CD4-positive, alpha-beta T cell (primary cell): ENCODE measurements at regions not wholly inside any gene's neighbourhood (a gene's known extent, or its start where the extent isn't known, plus 50 kb on each side); places are given as distances from the start of the nearest gene placed in this dataset.

Experiments
- ATAC-seq: fragments of 200-7000 bp; cut with Tn5 transposase; one replicate; pipeline ENCODE4 v1.10.0; 2022; ENCODE audit warnings: mild to moderate bottlenecking; ENCODE audit not compliant: poor library complexity
- CTCF ChIA-PET: fragments of 350-600 bp; sonication (Branson Sonifier 250); formaldehyde crosslinking; loops from one replicate; lab custom pipeline; 2021; ENCODE audit warnings: antibody characterized with exemption, inconsistent platforms; lab: Charles Lee
- POLR2A ChIA-PET: fragments of 350-600 bp; sonication (Branson Sonifier 250); formaldehyde crosslinking; loops from one replicate; lab custom pipeline; 2021; ENCODE audit warnings: antibody characterized with exemption, inconsistent platforms; lab: Charles Lee
- DNase-seq, 14 experiments: peaks; one replicate each; pipeline ENCODE4 v3.0.0-alpha.2; 2013 to 2020; ENCODE audit warnings: mixed read lengths in 2 of 14
- H3K27ac ChIP-seq, 2 donors: one replicate each; pipeline versions ENCODE4 v1.5.1 to v1.7.0; 2013; ENCODE audit warnings: low read length in 2 of 2, low read depth in 1 of 2, mild to moderate bottlenecking in 1 of 2
- H3K27me3 ChIP-seq, 2 experiments: 1 replicate in 1 of 2; 2 replicates in 1 of 2; pipeline versions ENCODE4 v1.6.1 to v1.7.0; 2013; ENCODE audit warnings: low read length in 2 of 2, control low read depth in 1 of 2, mild to moderate bottlenecking in 1 of 2, moderate library complexity in 1 of 2; ENCODE audit not compliant: insufficient read depth in 2 of 2, control insufficient read depth in 1 of 2
- H3K36me3 ChIP-seq: one replicate; pipeline ENCODE4 v1.6.1; 2013; ENCODE audit warnings: low read length, control low read depth; ENCODE audit not compliant: insufficient read depth
- H3K4me1 ChIP-seq: one replicate; pipeline ENCODE4 v1.6.1; 2013; ENCODE audit warnings: low read length, control low read depth; ENCODE audit not compliant: insufficient read depth
- H3K4me3 ChIP-seq: one replicate; pipeline ENCODE4 v1.5.1; 2013; ENCODE audit warnings: mild to moderate bottlenecking, low read length, moderate library complexity
- H3K9me3 ChIP-seq, 2 experiments: 1 replicate in 1 of 2; 2 replicates in 1 of 2; pipeline versions ENCODE4 v1.6.1 to v1.7.0; 2013; ENCODE audit warnings: low read length in 2 of 2, mild to moderate bottlenecking in 2 of 2, control low read depth in 1 of 2, moderate library complexity in 1 of 2; ENCODE audit not compliant: control insufficient read depth in 1 of 2, insufficient read depth in 1 of 2
- H3K27ac Mint-ChIP-seq: one replicate; pipeline ENCODE4 v1.8.0; 2020; ENCODE audit warnings: mixed read lengths
- H3K27me3 Mint-ChIP-seq: one replicate; pipeline ENCODE4 v1.8.0; 2021; ENCODE audit warnings: mixed read lengths
- H3K36me3 Mint-ChIP-seq: one replicate; pipeline ENCODE4 v1.8.0; 2021; ENCODE audit warnings: low read depth, mixed read lengths
- H3K4me1 Mint-ChIP-seq: one replicate; pipeline ENCODE4 v1.8.0; 2021; ENCODE audit warnings: low read depth, mixed read lengths
- H3K4me3 Mint-ChIP-seq: one replicate; pipeline ENCODE4 v1.8.0; 2020; ENCODE audit warnings: mild to moderate bottlenecking, mixed read lengths
- H3K9me3 Mint-ChIP-seq: one replicate; pipeline ENCODE4 v1.8.0; 2020; ENCODE audit warnings: mixed read lengths
- CTCF ChIP-seq: fragments of 200-600 bp; IDR thresholded peaks from one replicate; pipeline ENCODE4 v1.8.0; 2022; ENCODE audit warnings: antibody characterized with exemption, mild to moderate bottlenecking
- intact Hi-C, 2 experiments: fragments of 100-400 bp; cut with DNase I in 1 of 2; cut with micrococcal nuclease in 1 of 2; formaldehyde crosslinking; loops; one replicate each; pipeline versions ENCODE4 v1.15.1 to v1.9.0; 2023 to 2025; cut with DNase I, micrococcal nuclease

GRCh38 chr2:14385043-14385442 is 247.5 kb upstream of the LRATD1 start:
- DNase-seq = no peak
- Histone ChIP-seq H3K36me3 (no peaks in the 10 kb centered on the region), H3K4me1 (no peaks in the 10 kb centered on the region), H3K27ac (no peak overlapping the region), H3K9me3 (no peaks in the 10 kb centered on the region), H3K27me3 (no peaks in the 10 kb centered on the region), H3K4me3 (no peak overlapping the region)
- H3K9me3 Mint-ChIP-seq = peaks cover 3% of the 10 kb centered on the region
- no peak overlapping the region for H3K4me3 Mint-ChIP-seq
- ChIA-PET CTCF (no interaction called here), POLR2A (no interaction called here)
- intact Hi-C loops = no loop called here
- no peak for TF ChIP-seq CTCF
- H3K27ac Mint-ChIP-seq = no peak overlapping the region
- ATAC-seq = no peak
- H3K36me3 Mint-ChIP-seq = no peaks in the 10 kb centered on the region
- no peaks in the 10 kb centered on the region for H3K4me1 Mint-ChIP-seq
- H3K27me3 Mint-ChIP-seq = no peaks in the 10 kb centered on the region

GRCh38 chr2:14387332-14387731 is 245.2 kb upstream of the LRATD1 start:
- intact Hi-C loops = no loop called here
- Histone ChIP-seq H3K36me3 (no peaks in the 10 kb centered on the region), H3K9me3 (no peaks in the 10 kb centered on the region), H3K4me3 (no peak overlapping the region), H3K27me3 (no peaks in the 10 kb centered on the region), H3K4me1 (no peaks in the 10 kb centered on the region), H3K27ac (no peak overlapping the region)
- no peaks in the 10 kb centered on the region for H3K36me3 Mint-ChIP-seq
- H3K9me3 Mint-ChIP-seq = peaks cover 3% of the 10 kb centered on the region
- H3K27me3 Mint-ChIP-seq = no peaks in the 10 kb centered on the region
- H3K4me1 Mint-ChIP-seq = no peaks in the 10 kb centered on the region
- no peak overlapping the region for H3K27ac Mint-ChIP-seq
- DNase-seq (no peak), ATAC-seq (no peak)
- CTCF ChIA-PET = no interaction called here
- POLR2A ChIA-PET = no interaction called here
- H3K4me3 Mint-ChIP-seq = no peak overlapping the region
- TF ChIP-seq CTCF = no peak

- ATAC-seq = no peak
- Mint-ChIP-seq H3K27me3 (no peaks in the 10 kb centered on the region), H3K36me3 (no peaks in the 10 kb centered on the region), H3K9me3 (peaks cover 3% of the 10 kb centered on the region), H3K27ac (no peak overlapping the region), H3K4me1 (no peaks in the 10 kb centered on the region), H3K4me3 (no peak overlapping the region)
- Histone ChIP-seq H3K27ac (no peak overlapping the region), H3K9me3 (no peaks in the 10 kb centered on the region), H3K4me3 (no peak overlapping the region), H3K27me3 (no peaks in the 10 kb centered on the region), H3K4me1 (no peaks in the 10 kb centered on the region), H3K36me3 (no peaks in the 10 kb centered on the region)
- TF ChIP-seq CTCF = no peak
- no peak for DNase-seq
- intact Hi-C loops = no loop called here
- ChIA-PET CTCF (no interaction called here), POLR2A (no interaction called here)
These were observed 243.8 kb upstream of the LRATD1 start for GRCh38 chr2:14388724-14389123.
